ENCODE measurements at regions not wholly inside any gene's neighbourhood (a gene's known extent, or its start where the extent isn't known, plus 50 kb on each side); places are given as distances from the start of the nearest gene placed in this dataset.

DNA sequence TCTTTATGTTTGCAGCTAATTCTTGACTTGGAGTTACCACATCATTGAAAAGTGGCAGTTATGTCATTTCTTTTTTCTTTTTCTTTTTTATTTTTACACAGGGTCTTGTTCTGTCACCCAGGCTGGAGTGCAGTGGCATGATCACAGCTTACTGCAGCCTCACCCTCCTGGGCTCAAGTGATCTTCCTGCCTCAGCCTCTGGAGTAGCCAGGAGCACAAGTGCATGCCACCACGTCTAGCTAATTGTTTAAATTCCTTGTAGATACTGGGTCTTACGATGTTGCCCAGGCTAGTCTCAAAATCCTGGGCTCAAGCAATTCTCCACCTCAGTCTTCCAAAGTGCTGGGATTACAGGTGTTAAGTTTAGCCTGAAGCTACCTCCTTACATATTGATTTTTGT, 52.1 kb upstream of the KANK4 start:
- TF ChIP-seq CTCF (IDR thresholded peaks at IDR 0.05) (no peak), POLR2A (IDR thresholded peaks at IDR 0.05) (no peak)

Measured in heart left ventricle (tissue), 13 donors.